GM23338 (cell line): ENCODE measurements at regions not wholly inside any gene's neighbourhood (a gene's known extent, or its start where the extent isn't known, plus 50 kb on each side); places are given as distances from the start of the nearest gene placed in this dataset.

Experiments used
- CREB1 ChIP-seq: fragments of 250-450 bp; sonication (Bioruptor Pico); IDR thresholded peaks from 2 replicates; pipeline ENCODE4 v1.5.0; 2020; ENCODE audit warnings: low read depth, mild to moderate bottlenecking, moderate library complexity
- EZH2 ChIP-seq: fragments of 200-600 bp; sonication (generic); IDR thresholded peaks from one replicate; pipeline ENCODE4 v1.8.0; 2017; ENCODE audit warnings: antibody characterized with exemption, mild to moderate bottlenecking, low read depth; ENCODE audit not compliant: unreplicated experiment
- TF ChIP-seq, protein P1 (sequence below), 2 experiments: fragments of 200-600 bp in 1 of 2; sonication (generic) in 1 of 2; conservative IDR thresholded peaks; 2 replicates each; pipeline versions ENCODE4 v1.5.1 to v1.6.1; 2016 to 2017; ENCODE audit warnings: antibody characterized with exemption in 2 of 2, low read depth in 2 of 2, mild to moderate bottlenecking in 2 of 2, moderate library complexity in 1 of 2
- TF ChIP-seq, protein P2 (sequence below): IDR thresholded peaks from one replicate; pipeline ENCODE4 v1.6.1; 2018; ENCODE audit warnings: antibody characterized with exemption; ENCODE audit not compliant: unreplicated experiment

DNA sequence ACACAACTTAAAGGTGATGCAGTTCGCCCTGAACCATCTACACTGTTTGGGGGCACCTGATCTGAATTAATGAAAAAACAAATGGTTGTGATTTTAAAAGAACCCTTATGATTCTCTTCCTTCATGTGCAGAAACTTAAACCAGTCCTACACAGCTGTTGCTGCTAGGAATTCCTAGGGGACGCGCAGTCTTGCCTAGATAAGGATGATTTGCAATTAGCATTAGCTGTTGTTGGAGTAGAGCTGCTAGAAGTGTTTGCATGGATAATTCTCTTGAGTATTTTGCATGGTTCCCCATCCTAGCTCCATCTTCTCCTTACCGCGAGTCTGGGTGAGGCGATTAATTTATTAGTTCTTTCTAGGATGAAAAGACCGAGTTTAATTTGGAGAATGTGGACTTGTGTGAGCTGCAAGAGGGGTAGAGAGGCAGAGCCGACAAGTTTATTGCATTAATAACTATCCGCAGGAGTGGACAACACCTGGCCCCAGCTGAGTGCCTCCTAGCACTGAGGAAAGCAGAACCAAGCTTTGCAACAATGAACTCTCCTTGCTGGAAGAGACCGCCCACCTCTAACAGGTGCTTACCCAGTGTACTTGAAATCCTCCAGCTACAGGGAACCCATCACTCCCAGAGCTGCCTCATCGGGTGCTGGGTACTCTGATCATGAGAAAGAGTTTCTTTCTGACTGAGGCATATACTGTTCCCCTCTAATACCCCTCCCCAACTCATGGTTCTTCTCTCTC lies 75.0 kb upstream of the WNT7A start:
- no peak for TF ChIP-seq CREB1 (CRISPR knock-in tag)
- TF ChIP-seq, protein P1, sequence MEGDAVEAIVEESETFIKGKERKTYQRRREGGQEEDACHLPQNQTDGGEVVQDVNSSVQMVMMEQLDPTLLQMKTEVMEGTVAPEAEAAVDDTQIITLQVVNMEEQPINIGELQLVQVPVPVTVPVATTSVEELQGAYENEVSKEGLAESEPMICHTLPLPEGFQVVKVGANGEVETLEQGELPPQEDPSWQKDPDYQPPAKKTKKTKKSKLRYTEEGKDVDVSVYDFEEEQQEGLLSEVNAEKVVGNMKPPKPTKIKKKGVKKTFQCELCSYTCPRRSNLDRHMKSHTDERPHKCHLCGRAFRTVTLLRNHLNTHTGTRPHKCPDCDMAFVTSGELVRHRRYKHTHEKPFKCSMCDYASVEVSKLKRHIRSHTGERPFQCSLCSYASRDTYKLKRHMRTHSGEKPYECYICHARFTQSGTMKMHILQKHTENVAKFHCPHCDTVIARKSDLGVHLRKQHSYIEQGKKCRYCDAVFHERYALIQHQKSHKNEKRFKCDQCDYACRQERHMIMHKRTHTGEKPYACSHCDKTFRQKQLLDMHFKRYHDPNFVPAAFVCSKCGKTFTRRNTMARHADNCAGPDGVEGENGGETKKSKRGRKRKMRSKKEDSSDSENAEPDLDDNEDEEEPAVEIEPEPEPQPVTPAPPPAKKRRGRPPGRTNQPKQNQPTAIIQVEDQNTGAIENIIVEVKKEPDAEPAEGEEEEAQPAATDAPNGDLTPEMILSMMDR (conservative IDR thresholded peaks at IDR 0.05; ENCODE audit: low read depth in 2 of 2), result no peak
- TF ChIP-seq, protein P2, sequence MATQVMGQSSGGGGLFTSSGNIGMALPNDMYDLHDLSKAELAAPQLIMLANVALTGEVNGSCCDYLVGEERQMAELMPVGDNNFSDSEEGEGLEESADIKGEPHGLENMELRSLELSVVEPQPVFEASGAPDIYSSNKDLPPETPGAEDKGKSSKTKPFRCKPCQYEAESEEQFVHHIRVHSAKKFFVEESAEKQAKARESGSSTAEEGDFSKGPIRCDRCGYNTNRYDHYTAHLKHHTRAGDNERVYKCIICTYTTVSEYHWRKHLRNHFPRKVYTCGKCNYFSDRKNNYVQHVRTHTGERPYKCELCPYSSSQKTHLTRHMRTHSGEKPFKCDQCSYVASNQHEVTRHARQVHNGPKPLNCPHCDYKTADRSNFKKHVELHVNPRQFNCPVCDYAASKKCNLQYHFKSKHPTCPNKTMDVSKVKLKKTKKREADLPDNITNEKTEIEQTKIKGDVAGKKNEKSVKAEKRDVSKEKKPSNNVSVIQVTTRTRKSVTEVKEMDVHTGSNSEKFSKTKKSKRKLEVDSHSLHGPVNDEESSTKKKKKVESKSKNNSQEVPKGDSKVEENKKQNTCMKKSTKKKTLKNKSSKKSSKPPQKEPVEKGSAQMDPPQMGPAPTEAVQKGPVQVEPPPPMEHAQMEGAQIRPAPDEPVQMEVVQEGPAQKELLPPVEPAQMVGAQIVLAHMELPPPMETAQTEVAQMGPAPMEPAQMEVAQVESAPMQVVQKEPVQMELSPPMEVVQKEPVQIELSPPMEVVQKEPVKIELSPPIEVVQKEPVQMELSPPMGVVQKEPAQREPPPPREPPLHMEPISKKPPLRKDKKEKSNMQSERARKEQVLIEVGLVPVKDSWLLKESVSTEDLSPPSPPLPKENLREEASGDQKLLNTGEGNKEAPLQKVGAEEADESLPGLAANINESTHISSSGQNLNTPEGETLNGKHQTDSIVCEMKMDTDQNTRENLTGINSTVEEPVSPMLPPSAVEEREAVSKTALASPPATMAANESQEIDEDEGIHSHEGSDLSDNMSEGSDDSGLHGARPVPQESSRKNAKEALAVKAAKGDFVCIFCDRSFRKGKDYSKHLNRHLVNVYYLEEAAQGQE, result no peak
- no peak for TF ChIP-seq EZH2
